H9 (cell line): ENCODE measurements at regions not wholly inside any gene's neighbourhood (a gene's known extent, or its start where the extent isn't known, plus 50 kb on each side); places are given as distances from the start of the nearest gene placed in this dataset.

Source experiments
- DNase-seq: peaks from one replicate; pipeline ENCODE4 v3.0.0-alpha.2; 2017
- H2AFZ ChIP-seq: one replicate; pipeline ENCODE4 v1.6.1; 2013; ENCODE audit warnings: mild to moderate bottlenecking, low read length, control low read depth, moderate library complexity
- H2AK5ac ChIP-seq: 2 replicates; pipeline ENCODE4 v1.6.1; 2013; ENCODE audit warnings: low read length, control low read depth, mixed read lengths; ENCODE audit not compliant: insufficient read length
- H2BK120ac ChIP-seq: one replicate; pipeline ENCODE4 v1.6.1; 2013; ENCODE audit warnings: low read depth, mild to moderate bottlenecking, low read length, control low read depth, inconsistent platforms; ENCODE audit not compliant: poor library complexity, severe bottlenecking
- H2BK12ac ChIP-seq: 2 replicates; pipeline ENCODE4 v1.6.1; 2013; ENCODE audit warnings: low read length, control low read depth, mixed read lengths, low read depth; ENCODE audit not compliant: insufficient read length
- H2BK15ac ChIP-seq: 2 replicates; pipeline ENCODE4 v1.6.1; 2013; ENCODE audit warnings: low read depth, low read length, control low read depth
- H2BK20ac ChIP-seq: one replicate; pipeline ENCODE4 v1.6.1; 2013; ENCODE audit warnings: low read depth, mild to moderate bottlenecking, low read length, control low read depth, inconsistent platforms; ENCODE audit not compliant: poor library complexity, severe bottlenecking
- H2BK5ac ChIP-seq: 2 replicates; pipeline ENCODE4 v1.6.1; 2013; ENCODE audit warnings: low read length, control low read depth, mixed read lengths; ENCODE audit not compliant: insufficient read length
- H3K14ac ChIP-seq: 2 replicates; pipeline ENCODE4 v1.6.1; 2013; ENCODE audit warnings: low read length, control low read depth; ENCODE audit not compliant: insufficient read depth
- H3K18ac ChIP-seq: 2 replicates; pipeline ENCODE4 v1.6.1; 2013; ENCODE audit warnings: low read depth, mild to moderate bottlenecking, mixed read lengths, low read length, control low read depth; ENCODE audit not compliant: insufficient read length
- H3K23ac ChIP-seq: 2 replicates; pipeline ENCODE4 v1.6.1; 2013; ENCODE audit warnings: low read length, control low read depth, mixed read lengths, low read depth; ENCODE audit not compliant: insufficient read length
- H3K23me2 ChIP-seq: 2 replicates; pipeline ENCODE4 v1.6.1; 2013; ENCODE audit warnings: low read depth, mild to moderate bottlenecking, mixed read lengths, low read length, control low read depth; ENCODE audit not compliant: insufficient read length, poor library complexity, severe bottlenecking
- H3K27ac ChIP-seq: 2 replicates; pipeline ENCODE4 v1.5.1; 2013; ENCODE audit warnings: low read length, control low read depth, mixed read lengths, low read depth; ENCODE audit not compliant: insufficient read length
- H3K27me3 ChIP-seq: 2 replicates; pipeline ENCODE4 v1.6.1; 2013; ENCODE audit warnings: low read length, control low read depth, inconsistent platforms; ENCODE audit not compliant: insufficient read depth
- H3K4ac ChIP-seq: 2 replicates; pipeline ENCODE4 v1.6.1; 2013; ENCODE audit warnings: low read depth, mild to moderate bottlenecking, control low read depth, inconsistent platforms, low read length, moderate library complexity
- H3K4me1 ChIP-seq: 2 replicates; pipeline ENCODE4 v1.6.1; 2013; ENCODE audit warnings: low read length, control low read depth, inconsistent platforms; ENCODE audit not compliant: insufficient read depth
- H3K4me2 ChIP-seq: 2 replicates; pipeline ENCODE4 v1.6.1; 2013; ENCODE audit warnings: low read length, control low read depth, mixed read lengths; ENCODE audit not compliant: insufficient read length, insufficient read depth
- H3K56ac ChIP-seq: 2 replicates; pipeline ENCODE4 v1.6.1; 2013; ENCODE audit warnings: low read depth, mild to moderate bottlenecking, mixed read lengths, low read length, control low read depth; ENCODE audit not compliant: insufficient read length
- H3K79me1 ChIP-seq: 2 replicates; pipeline ENCODE4 v1.6.1; 2013; ENCODE audit warnings: low read depth, mild to moderate bottlenecking, moderate library complexity, low read length, control low read depth, inconsistent platforms; ENCODE audit not compliant: insufficient read depth, poor library complexity, severe bottlenecking
- H3K79me2 ChIP-seq: 2 replicates; pipeline ENCODE4 v1.6.1; 2013; ENCODE audit warnings: low read length, control low read depth, inconsistent platforms; ENCODE audit not compliant: insufficient read depth
- H3K9ac ChIP-seq: 2 replicates; pipeline ENCODE4 v1.6.1; 2013; ENCODE audit warnings: low read length, control low read depth, mixed read lengths; ENCODE audit not compliant: insufficient read length; ENCODE audit errors: extremely low read depth
- H3K9me3 ChIP-seq: one replicate; pipeline ENCODE4 v1.6.1; 2013; ENCODE audit warnings: low read depth, low read length, inconsistent platforms; ENCODE audit not compliant: control insufficient read depth
- H3T11ph ChIP-seq: one replicate; pipeline ENCODE4 v1.6.1; 2013; ENCODE audit warnings: mild to moderate bottlenecking, low read length, control low read depth, inconsistent platforms
- H4K20me1 ChIP-seq: one replicate; pipeline ENCODE4 v1.6.1; 2013; ENCODE audit not compliant: control insufficient read depth, insufficient read length, insufficient read depth
- H4K5ac ChIP-seq: 2 replicates; pipeline ENCODE4 v1.6.1; 2013; ENCODE audit warnings: low read depth, mild to moderate bottlenecking, mixed read lengths, low read length, control low read depth; ENCODE audit not compliant: insufficient read length
- H4K8ac ChIP-seq: replicated peaks from 2 replicates; pipeline ENCODE4 v1.6.1; 2013; ENCODE audit warnings: low read length, control low read depth, mixed read lengths, low read depth; ENCODE audit not compliant: insufficient read length
- H4K91ac ChIP-seq: 2 replicates; pipeline ENCODE4 v1.6.1; 2013; ENCODE audit warnings: low read depth, mild to moderate bottlenecking, moderate library complexity, mixed read lengths, low read length, control low read depth; ENCODE audit not compliant: insufficient read length
- H3K27ac Mint-ChIP-seq, 3 experiments: 2 replicates in 2 of 3; 3 replicates in 1 of 3; pipeline ENCODE4 v1.8.0; 2020 to 2021; ENCODE audit warnings: mixed read lengths in 3 of 3, mild to moderate bottlenecking in 1 of 3, moderate library complexity in 1 of 3
- H3K27me3 Mint-ChIP-seq: 2 replicates; pipeline ENCODE4 v1.8.0; 2021; ENCODE audit warnings: low read depth, mild to moderate bottlenecking, moderate library complexity, mixed read lengths
- H3K36me3 Mint-ChIP-seq, 3 experiments: 2 replicates in 2 of 3; 3 replicates in 1 of 3; pipeline ENCODE4 v1.8.0; 2020 to 2021; ENCODE audit warnings: low read depth in 3 of 3, mixed read lengths in 3 of 3; ENCODE audit not compliant: insufficient read depth in 1 of 3
- H3K4me1 Mint-ChIP-seq, 2 experiments: 2 replicates each; pipeline ENCODE4 v1.8.0; 2020; ENCODE audit warnings: mixed read lengths in 2 of 2
- H3K4me3 Mint-ChIP-seq, 2 experiments: 2 replicates in 1 of 2; 3 replicates in 1 of 2; pipeline ENCODE4 v1.8.0; 2020 to 2021; ENCODE audit warnings: mild to moderate bottlenecking in 2 of 2, mixed read lengths in 2 of 2, moderate library complexity in 1 of 2
- H3K9me3 Mint-ChIP-seq, 2 experiments: 2 replicates in 1 of 2; 3 replicates in 1 of 2; pipeline ENCODE4 v1.8.0; 2020; ENCODE audit warnings: mild to moderate bottlenecking in 2 of 2, mixed read lengths in 2 of 2, moderate library complexity in 1 of 2
- CTCF ChIP-seq: fragments of 200-600 bp; sonication (generic); conservative IDR thresholded peaks from 3 replicates; pipeline ENCODE4 v1.8.0; 2021; ENCODE audit warnings: antibody characterized with exemption, mild to moderate bottlenecking

DNA sequence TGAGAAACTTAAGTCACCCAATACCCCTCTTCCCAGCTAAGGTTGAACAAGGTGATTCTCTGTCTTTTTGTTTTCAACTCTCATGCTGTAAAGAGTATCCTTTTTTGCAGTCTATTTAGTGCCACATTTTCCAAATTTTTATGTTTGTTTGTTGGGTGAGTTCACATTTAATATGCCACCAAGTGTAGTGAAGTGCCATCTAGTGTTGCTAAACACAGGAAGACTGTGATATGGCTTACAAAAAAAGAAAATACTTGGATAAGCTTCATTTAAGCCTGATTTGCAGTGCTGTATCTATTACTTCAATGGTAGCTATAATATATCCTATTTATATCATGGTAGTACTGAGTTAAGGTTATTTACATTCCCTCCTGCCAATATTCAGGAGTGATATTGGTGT, 319.2 kb upstream of the CHORDC1 start:
- Mint-ChIP-seq H3K4me1 (no peaks in the 10 kb centered on the region), H3K27ac (peak overlapping the region in 1 of 3 experiments; percentile 65; a peak in 1 of 7 replicates), H3K4me3 (no peak overlapping the region), H3K27me3 (no peaks in the 10 kb centered on the region), H3K9me3 (no peaks in the 10 kb centered on the region), H3K36me3 (no peaks in the 10 kb centered on the region)
- Histone ChIP-seq H3K79me1 (no peaks in the 10 kb centered on the region), H3K27ac (no peak overlapping the region), H3K18ac (no peak overlapping the region), H3K4me1 (no peaks in the 10 kb centered on the region), H3K4me2 (no peak overlapping the region), H3T11ph (no peak overlapping the region), H3K79me2 (no peaks in the 10 kb centered on the region), H2BK20ac (no peak overlapping the region), H2BK15ac (no peak overlapping the region), H3K27me3 (no peaks in the 10 kb centered on the region), H3K56ac (no peak overlapping the region), H2AK5ac (no peak overlapping the region), H4K91ac (no peak overlapping the region), H4K5ac (no peak overlapping the region), H3K9me3 (no peaks in the 10 kb centered on the region), H2BK12ac (no peak overlapping the region), H4K20me1 (no peaks in the 10 kb centered on the region), H2BK5ac (no peak overlapping the region), H3K23me2 (no peaks in the 10 kb centered on the region), H4K8ac (no peak overlapping the region), H2BK120ac (no peak overlapping the region), H3K9ac (no peak overlapping the region), H3K23ac (no peak overlapping the region), H2AFZ (no peak overlapping the region), H3K14ac (no peak overlapping the region), H3K4ac (no peak overlapping the region)
- DNase-seq = no peak
- peak; percentile 14; the same call in 1 of the 3 replicates for TF ChIP-seq CTCF
